A549 (cell line): ENCODE measurements at regions not wholly inside any gene's neighbourhood (a gene's known extent, or its start where the extent isn't known, plus 50 kb on each side); places are given as distances from the start of the nearest gene placed in this dataset.

Source experiments
- BCL3 ChIP-seq: fragments of >200 bp; sonication (Bioruptor Twin); formaldehyde crosslinking; IDR thresholded peaks from 3 replicates; pipeline ENCODE4 v1.6.1; 2016
- POLR2A ChIP-seq: IDR thresholded peaks from 2 replicates; pipeline ENCODE4 v1.6.1; 2012; ENCODE audit warnings: mild to moderate bottlenecking, low read length
- RARB ChIP-seq: fragments of 250-450 bp; sonication (Bioruptor Pico); IDR thresholded peaks from 2 replicates; pipeline ENCODE4 v1.8.0; 2021; ENCODE audit warnings: mild to moderate bottlenecking, moderate library complexity
- TF ChIP-seq, protein P1 (sequence below): fragments of >200 bp; sonication (Bioruptor Twin); formaldehyde crosslinking; IDR thresholded peaks from 3 replicates; pipeline ENCODE4 v1.5.1; 2016
- TF ChIP-seq, protein P2 (sequence below): fragments of 150-350 bp; IDR thresholded peaks from 2 replicates; pipeline ENCODE4 v1.6.1; 2014; ENCODE audit warnings: low read depth, mild to moderate bottlenecking, low read length

DNA sequence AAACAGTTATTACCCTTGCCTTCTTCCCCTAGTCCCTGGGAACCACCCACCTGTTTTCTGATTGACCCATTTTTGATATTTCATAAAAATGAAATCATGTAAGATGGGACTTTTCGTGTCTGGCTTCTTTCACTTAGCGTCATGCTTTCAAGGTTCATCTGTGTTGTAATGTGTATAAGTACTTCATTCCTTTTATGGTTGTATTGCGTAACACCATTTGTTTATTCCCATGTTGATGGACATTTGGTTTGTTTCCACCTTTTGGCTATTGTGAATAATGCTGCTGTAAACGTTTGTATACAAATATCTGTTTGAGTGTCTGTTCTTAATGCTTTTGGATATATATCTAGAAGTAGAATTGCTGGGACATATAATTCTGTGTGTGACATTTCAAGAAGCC, 650.1 kb upstream of the COX7C start:
- TF ChIP-seq, protein P1, sequence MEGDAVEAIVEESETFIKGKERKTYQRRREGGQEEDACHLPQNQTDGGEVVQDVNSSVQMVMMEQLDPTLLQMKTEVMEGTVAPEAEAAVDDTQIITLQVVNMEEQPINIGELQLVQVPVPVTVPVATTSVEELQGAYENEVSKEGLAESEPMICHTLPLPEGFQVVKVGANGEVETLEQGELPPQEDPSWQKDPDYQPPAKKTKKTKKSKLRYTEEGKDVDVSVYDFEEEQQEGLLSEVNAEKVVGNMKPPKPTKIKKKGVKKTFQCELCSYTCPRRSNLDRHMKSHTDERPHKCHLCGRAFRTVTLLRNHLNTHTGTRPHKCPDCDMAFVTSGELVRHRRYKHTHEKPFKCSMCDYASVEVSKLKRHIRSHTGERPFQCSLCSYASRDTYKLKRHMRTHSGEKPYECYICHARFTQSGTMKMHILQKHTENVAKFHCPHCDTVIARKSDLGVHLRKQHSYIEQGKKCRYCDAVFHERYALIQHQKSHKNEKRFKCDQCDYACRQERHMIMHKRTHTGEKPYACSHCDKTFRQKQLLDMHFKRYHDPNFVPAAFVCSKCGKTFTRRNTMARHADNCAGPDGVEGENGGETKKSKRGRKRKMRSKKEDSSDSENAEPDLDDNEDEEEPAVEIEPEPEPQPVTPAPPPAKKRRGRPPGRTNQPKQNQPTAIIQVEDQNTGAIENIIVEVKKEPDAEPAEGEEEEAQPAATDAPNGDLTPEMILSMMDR, result no peak
- TF ChIP-seq, protein P2, sequence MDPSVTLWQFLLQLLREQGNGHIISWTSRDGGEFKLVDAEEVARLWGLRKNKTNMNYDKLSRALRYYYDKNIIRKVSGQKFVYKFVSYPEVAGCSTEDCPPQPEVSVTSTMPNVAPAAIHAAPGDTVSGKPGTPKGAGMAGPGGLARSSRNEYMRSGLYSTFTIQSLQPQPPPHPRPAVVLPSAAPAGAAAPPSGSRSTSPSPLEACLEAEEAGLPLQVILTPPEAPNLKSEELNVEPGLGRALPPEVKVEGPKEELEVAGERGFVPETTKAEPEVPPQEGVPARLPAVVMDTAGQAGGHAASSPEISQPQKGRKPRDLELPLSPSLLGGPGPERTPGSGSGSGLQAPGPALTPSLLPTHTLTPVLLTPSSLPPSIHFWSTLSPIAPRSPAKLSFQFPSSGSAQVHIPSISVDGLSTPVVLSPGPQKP, result no peak
- no peak for TF ChIP-seq BCL3
- TF ChIP-seq RARB (CRISPR knock-in tag), result no peak
- TF ChIP-seq POLR2A, result no peak
